Activated CD4-positive, CD25-positive, alpha-beta regulatory T cell treated with anti-CD3 and anti-CD28 coated beads, Interleukin-2, amount 50 U/mL, for 16 hours (primary cell): ENCODE measurements at regions not wholly inside any gene's neighbourhood (a gene's known extent, or its start where the extent isn't known, plus 50 kb on each side); places are given as distances from the start of the nearest gene placed in this dataset.

Experiments
- DNase-seq: peaks from one replicate; pipeline ENCODE4 v3.0.0-alpha.2; 2020; ENCODE audit warnings: low read depth, low spot score

DNA sequence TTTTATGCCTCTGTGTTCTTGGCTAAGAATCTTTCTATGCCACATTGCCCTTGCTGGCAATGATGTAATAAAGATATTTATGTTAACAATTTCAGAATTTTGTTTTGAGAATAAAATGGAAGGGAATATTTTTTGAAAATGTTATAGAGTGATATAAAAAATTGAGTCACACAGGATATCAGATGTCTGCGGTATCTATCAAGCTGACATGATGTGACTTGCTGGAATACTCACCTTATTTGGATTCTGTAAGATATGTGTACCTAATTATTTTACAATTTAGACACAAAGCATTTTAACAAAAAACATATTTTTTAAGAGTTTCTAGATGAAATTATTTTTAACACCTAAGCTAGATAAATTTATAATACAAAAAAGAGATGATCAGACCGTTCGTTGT, 660.0 kb upstream of the B3GALT2 start:
- no peak for DNase-seq

DNA sequence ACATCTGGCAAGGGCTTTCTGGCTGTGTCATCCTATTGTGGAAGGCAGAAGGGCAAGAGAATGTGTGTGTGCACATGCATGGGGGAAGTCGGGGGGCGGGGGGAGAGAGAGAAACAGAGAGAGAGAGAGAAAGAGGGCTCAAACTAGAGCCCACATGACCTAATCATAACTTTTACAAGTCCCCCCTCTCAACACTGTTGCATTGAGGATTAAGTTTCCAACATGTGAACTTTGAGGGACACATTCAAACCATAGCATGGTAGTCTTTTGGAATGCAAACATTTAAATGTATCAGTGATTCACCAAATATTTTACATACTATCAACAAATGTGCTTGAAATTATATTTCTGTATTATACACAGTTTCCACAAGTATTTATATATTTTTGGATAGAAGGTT, 655.4 kb upstream of the B3GALT2 start:
- no peak for DNase-seq

DNA sequence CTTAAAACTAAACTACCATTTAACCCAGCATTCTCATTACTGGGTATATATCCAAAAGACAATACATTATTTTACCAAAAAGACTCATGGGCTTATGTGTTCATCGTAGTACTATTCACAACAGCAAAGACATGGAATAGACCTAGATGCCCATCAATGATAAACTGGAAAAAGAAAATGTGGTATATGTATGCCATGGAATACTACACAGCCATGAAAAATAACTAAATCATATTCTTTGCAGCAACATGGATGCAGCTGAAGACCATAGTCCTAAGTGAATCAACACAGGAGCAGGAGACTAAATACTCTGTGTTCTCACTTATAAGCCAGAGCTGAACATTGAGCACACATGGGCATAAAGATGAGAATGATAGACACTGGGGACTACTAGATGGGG, 645.1 kb upstream of the B3GALT2 start:
- DNase-seq = no peak

DNA sequence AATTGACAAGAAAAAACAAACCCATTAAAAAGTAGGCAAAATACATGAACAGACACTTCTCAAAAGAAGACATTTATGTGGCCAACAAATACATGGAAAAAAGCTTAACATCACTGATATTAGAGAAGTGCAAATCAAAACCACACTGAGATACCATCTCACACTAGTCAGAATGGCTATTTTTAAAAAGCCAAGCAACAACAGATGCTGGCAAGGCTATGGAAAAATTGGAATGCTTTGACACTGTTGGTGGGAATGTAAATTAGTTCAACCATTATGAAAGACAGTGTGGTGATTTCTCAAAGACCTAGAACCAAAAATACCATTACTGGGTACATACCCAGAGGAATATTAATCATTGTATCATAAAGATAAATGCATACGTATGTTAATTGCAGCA, 641.1 kb upstream of the B3GALT2 start:
- no peak for DNase-seq

DNA sequence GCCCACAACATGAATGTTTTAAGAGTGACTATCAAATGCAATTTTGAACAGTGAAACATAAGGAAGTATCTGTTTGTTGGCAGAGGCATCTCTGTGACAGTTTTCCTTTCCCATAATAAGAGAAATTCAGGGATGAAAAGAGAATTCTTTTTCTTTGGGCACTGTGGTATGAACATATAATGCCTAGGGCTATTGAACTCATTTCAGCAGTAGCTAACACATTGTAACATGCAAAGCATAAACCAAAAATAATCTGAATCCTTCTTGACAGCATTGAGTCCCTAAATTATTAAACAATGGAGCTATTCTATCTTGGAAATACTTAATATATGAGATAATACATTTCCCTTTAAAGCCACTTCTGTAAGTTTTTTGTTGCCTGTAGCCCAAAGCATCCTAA, 633.0 kb upstream of the B3GALT2 start:
- DNase-seq = no peak

DNA sequence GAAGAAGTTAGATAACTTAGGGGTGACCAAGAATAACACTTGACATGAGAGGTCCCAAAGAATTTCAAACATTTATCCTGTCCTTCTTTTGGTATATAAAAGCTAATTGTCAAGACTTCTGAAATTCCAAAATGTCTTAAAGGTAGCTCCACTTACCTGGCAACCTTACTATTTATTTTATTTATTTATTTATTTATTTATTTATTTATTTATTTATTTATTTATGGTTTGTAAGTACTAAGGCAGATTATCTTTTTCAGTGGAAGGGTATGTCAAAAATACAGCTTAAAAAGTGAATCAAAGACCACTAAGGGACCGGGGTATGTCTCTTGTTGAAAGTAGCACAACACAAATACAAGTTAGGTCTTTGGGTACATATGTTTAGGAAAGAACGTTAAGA, 620.8 kb upstream of the B3GALT2 start:
- DNase-seq = no peak

DNA sequence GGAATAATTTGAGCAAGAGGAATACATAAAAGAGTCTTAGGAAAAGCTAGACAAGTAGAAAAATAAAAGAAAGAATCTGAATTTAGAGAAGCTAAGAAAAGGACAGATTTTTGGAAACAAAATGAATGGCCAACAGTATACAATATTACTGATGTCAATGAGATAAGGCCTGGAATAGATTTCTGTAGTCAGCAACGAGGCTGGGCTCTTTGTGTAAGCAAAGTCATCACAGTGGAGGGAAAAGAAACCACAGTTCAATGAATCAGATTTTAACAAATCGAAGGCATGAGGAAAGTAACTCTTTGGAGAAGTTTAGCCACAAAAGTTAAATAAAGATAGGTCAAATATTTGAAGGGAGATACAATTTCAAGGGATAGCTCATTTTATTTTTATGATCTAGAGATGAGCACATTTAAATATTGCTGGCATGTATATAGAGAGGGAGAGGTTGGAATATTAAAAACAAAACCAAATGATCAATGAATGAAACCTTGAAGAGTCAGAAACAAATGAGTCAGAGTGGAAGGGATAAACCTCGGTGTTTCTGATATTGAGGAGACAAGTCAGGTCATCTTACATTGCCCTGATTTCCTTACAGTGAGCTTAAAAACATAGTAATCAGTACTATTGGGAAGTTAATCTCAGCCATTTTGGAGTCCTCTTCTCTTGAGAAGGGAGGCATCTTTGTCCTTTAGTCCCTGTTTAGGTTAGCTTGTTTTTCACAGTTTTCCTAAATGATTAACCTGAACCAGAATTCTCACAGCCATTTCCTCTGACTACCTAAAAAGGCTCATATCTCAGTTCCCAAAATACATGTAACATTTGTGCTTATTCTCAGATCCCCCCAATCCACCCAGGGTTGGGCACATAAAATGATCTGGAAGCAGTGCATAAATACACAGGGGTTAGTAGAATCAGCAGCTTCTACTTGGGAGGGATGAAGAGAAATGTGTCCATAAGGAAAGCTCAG, 620.0 kb upstream of the B3GALT2 start:
- DNase-seq = no peak

DNA sequence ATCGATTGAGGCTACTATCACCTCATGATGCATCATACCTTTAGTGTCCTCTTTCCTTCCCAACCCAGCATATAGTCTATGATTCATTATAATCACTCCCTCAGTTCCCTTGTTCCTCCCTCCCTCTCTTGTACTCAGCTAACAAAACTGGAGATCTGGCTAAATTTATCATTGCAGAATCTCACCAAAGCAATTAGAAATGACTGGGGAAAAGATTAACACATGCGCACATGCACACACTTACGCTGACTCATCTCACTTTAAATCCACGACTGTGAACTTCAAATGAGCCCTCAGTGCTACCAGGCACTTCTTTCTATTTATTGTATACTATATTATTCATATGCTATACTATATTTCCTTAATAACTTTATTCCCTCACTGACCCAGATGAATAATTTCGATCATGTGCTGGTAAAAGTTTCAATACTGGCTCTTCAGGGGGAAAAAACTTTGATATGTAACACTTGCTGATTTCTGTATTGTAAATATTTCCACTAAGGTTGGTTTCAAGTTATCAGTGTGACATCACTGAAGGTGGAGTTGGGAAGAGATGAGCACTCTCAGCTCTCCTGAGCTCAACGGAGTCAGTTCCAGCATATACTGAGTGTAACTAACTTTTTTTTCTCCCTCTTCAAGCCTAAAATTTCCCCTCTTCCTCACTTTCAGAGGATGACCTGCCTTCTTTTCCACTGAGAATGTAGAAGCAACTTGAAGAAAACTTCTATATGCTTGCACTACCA, 613.7 kb upstream of the B3GALT2 start:
- DNase-seq = no peak

DNA sequence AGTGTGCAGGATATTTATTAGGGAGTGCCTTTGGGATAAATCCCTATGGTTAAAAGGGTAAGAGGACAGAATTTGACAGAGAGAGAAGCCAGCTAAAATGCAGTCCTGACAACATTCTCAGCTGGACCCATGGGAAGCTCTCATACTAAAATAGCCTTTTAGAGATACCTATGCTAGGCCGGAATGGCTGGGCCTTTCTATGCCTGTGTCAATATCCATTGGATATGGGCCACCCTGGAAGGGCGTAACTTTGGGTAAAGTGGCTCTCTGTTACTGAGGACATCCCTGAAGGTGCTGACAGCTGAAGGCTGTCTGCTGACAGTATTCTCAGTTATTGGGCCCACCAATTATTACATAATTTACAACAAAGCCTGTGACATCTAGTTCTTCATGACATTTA, 613.0 kb upstream of the B3GALT2 start:
- DNase-seq = no peak

DNA sequence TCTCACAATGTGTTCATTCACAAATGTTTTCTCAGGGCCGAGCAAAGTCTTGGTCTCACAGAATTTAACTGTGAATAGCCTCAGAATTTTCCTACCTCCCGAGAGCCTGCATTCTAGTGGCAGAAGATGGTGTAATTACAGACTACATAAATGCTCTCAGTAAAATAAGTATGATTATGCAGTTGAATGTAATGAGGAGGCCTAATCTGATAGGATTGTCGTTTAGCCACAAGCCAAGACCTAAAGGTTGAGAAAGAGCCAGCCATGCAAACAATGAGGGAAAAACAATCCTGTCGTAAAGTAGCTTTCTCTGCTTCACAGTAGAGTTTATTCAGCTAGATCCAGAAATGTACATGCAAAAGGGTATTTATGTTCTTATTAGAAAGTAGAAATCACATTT, 607.8 kb upstream of the B3GALT2 start:
- DNase-seq = no peak

DNA sequence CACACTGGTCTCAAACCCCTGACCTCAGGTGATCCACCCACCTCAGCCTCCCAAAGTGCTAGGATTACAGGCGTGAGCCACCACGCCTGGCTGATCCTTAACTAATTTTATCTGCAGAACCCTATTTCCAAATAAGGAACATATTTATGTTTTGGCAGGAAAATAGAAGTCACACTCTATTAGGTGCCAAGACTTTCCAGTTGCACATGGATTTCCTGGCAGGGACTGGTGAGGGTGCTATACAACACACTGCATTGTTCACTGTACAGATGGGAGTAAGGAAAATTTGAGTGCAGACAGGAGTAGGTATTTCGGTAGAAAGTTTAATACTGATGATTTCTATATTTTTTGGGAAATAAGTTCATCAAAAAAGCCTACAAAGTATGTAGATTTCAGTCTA, 605.3 kb upstream of the B3GALT2 start:
- DNase-seq = no peak

DNA sequence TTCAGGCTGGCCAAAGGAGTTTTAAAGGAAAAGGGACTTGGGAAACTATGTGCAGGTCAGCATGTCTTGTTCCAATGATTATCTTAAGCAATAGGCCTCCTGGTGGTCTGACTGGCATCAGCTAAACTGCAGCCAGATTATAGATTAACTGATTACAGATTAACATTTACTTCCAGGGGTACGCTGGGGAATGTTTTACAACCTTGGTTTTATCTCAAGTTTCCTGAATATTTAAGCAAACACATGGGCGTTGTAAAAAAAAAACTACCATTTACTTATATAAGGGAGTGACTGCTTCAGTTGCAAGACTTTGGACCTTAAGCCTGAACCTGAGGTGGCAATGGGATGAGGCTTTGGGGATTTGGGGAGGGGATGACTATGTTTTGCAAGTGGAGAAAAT, 600.6 kb upstream of the B3GALT2 start:
- no peak for DNase-seq

DNA sequence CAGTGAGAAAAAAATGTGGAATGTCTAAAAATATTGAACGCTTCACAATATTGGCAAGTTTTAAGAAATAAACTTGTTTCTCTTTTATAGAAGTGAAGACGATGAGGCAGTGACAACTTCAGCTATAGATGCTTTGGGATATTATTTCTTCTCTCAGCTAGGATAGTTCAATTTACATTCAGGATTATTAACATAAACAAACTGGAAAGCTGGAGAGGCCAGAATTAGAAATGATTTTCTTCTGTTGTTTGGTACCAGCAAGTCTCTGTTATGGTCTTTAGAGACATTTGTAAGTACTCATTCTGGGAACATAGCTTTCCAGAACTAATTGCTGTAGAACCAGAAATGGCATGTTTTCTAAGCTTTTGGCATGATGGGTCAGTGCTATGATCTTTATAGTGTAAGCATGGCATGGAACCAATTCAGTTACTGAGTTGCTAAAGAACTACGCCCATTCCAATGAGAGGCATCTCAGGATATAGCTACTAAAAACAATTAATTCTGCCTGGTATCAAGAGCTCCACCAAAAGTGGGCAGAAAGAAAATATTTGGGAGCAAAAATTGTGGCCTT, 599.5 kb upstream of the B3GALT2 start:
- DNase-seq = no peak

DNA sequence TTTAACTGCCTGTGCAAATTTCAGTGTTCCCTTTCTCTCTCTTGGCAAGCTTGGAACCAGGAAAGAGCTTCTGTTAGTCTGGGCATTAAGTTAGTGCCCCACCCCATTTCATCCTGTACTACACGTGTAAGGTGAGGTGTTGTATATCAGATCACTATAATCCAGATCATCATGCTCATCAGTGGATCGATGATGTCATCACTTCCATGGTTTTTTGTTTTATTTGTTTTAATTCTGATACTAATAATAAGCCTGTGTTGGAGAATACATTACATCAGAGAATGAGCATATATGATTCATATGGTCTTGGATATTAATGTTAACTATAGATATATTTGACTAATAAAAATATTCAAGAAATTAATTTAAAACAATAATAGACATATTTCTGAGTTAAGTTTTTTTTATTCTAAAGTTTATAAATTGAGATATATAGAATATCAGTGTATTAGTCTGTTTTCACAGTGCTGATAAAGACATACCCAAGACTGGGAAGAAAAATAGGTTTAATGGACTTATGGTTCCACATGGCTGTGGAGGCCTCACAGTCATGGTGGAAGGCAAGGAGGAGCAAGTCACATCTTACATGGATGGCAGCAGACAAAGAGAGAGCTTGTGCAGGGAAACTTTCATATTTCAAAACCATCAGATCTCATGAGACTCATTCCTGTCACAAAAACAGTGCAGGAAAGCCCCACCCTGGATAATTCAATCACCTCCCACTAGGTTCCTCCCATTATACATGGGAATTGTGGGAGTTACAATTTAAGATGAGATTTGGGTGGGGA, 588.3 kb upstream of the B3GALT2 start:
- DNase-seq = no peak

DNA sequence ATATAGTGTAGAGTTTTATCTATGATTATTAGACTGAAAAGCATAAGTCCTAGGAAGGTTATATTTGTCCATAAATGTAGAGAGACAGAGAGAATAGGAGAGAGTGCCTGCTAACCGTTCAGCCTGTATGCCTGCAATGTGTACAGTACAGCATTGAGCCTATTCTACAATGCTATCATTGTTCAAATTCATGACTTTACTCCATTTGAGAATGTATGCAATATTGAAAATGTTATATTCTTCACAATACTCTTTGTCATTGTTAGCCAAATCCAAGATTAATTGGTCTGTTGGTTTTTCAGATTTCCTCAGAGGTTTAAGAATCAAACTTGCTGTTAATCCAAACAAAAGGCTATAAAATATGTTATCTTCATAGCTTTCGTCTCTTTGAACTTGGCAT, 585.2 kb upstream of the B3GALT2 start:
- DNase-seq = no peak

DNA sequence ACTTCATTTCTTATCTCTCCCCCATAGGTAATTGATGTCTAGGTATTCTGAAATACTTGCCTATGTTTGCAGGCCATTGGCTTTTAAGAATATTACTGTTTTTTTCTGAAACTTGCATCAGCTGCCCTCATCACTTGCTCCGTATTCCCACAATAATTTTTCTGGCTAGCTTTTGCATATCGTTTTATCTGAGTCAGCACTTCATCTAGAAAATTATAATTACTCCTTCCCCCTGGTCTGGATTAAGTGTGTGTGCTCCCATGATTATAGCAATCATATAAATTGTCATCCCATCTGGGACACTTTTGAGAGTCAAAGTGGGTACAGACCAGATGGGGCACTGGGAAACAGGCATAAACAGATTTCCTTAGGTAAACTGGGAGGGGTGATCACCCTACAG, 583.2 kb upstream of the B3GALT2 start:
- DNase-seq = no peak

DNA sequence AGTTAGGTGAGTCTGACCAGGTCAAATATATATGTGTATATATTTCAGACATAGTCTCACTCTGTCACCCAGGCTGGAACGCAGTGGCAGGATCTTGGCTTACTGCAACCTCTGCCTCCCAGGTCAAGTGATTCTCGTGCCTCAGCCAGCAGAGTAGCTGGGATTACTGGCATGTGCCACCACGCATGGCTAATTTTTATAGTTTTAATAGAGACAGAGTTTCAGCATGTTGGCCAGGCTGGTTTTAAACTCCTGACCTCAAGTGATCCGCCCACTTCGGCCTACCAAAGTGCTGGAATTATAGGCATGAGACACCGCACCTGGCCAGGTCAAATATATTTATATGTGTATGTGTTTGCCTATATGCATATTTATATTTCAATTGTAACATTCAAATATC, 581.5 kb upstream of the B3GALT2 start:
- DNase-seq = no peak

DNA sequence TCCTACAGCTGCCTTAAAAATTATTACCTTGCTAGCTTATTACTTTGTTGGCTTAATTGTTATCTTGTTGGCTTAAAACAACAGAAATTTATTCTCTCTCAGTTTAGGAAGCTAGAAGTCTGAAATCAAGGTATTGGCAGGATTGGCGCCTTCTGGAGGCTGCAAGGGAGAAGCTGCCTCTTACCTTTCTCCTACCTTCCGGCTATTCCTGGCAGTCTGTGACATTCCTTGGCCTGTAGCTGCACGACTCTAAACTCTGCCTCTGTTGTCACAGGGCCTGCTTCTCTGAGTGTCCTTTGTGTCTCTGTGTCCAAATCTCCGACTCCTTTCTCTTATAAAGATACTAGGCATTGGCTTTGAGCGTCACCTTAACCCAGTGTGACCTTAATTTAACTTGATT, 579.9 kb upstream of the B3GALT2 start:
- no peak for DNase-seq

DNA sequence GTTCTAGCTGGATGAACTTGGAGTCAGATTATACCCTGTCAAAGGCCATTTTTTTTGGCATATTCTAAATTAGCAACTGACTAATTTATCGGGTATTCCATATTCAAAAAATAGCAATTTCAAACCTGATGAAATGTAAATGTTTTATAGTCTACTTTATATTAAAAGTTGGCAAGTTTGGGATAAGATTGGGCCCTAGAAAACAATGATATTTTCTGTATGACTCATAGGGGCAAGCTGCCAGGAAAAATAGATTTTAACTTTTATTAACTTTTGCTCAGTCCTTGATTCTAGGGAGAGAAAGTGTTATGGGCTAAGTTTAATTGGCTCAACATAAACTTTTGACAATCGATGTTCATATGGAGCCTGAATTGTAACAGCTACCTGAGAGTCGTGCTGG, 576.9 kb upstream of the B3GALT2 start:
- DNase-seq = no peak

DNA sequence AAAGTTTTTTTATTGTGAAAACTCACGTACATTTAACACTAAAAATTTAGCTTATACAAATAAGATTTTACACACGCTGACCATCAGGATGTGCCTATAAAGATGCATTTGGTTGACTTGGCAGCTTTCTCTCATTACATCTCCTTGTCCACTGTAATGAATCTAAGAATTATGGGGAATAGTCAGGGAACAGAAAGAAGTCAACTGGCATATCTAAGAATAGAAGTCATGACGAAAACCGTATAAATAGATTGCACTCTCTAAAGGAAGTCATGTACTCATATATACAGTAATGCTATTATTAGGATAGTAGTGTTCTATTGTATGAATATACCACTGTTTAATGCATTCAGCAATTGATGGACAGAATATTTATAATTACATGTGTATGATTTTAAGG, 575.8 kb upstream of the B3GALT2 start:
- DNase-seq = no peak

DNA sequence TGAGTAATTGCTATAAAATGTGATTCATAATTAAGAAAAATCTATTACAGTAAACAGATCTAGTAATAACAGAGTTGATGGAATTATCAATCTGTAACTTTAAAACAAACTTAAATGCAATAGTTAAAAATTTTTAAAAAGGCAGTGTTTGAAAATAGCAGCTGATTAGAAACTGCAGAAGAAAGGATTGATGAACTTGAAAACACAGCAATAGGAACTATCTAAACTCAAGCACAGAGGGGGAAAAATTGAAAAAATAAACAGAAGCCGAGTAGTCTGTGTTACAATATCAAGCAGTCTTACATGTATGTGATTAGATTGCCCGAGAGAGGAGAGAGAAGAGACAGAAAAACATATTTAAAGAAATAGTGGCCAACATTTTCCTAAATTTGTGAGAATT, 569.0 kb upstream of the B3GALT2 start:
- DNase-seq = no peak
